ENCODE measurements at regions not wholly inside any gene's neighbourhood (a gene's known extent, or its start where the extent isn't known, plus 50 kb on each side); places are given as distances from the start of the nearest gene placed in this dataset.

GRCh38 chr1:198809247-198809646 lies 170.4 kb downstream of the PTPRC start:
- DNase-seq (ENCODE audit: low spot score in 2 of 2), result no peak
- Histone ChIP-seq H3K27me3 (no peaks in the 10 kb centered on the region), H3K4me3 (no peak overlapping the region), H3K27ac (no peak overlapping the region), H3K9me3 (peaks cover 14% of the 10 kb centered on the region), H3K4me1 (no peaks in the 10 kb centered on the region), H3K36me3 (no peaks in the 10 kb centered on the region)
- 60% methylated on average over 1 of the region's 1 CpG for WGBS
- TF ChIP-seq POLR2AphosphoS5 (IDR thresholded peaks at IDR 0.05) (no peak), EP300 (IDR thresholded peaks at IDR 0.05) (no peak), POLR2A (IDR thresholded peaks at IDR 0.05) (no peak)
- TF ChIP-seq, protein P1, sequence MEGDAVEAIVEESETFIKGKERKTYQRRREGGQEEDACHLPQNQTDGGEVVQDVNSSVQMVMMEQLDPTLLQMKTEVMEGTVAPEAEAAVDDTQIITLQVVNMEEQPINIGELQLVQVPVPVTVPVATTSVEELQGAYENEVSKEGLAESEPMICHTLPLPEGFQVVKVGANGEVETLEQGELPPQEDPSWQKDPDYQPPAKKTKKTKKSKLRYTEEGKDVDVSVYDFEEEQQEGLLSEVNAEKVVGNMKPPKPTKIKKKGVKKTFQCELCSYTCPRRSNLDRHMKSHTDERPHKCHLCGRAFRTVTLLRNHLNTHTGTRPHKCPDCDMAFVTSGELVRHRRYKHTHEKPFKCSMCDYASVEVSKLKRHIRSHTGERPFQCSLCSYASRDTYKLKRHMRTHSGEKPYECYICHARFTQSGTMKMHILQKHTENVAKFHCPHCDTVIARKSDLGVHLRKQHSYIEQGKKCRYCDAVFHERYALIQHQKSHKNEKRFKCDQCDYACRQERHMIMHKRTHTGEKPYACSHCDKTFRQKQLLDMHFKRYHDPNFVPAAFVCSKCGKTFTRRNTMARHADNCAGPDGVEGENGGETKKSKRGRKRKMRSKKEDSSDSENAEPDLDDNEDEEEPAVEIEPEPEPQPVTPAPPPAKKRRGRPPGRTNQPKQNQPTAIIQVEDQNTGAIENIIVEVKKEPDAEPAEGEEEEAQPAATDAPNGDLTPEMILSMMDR (IDR thresholded peaks at IDR 0.05), result no peak

GRCh38 chr1:198811449-198811848 lies 172.6 kb downstream of the PTPRC start:
- no peak overlapping the region for H3K4me3 ChIP-seq
- no peaks in the 10 kb centered on the region for H3K27me3 ChIP-seq
- peaks cover 23% of the 10 kb centered on the region for H3K9me3 ChIP-seq
- H3K36me3 ChIP-seq, result no peaks in the 10 kb centered on the region
- DNase-seq (ENCODE audit: low spot score in 2 of 2), result no peak
- TF ChIP-seq POLR2AphosphoS5 (IDR thresholded peaks at IDR 0.05) (no peak), EP300 (IDR thresholded peaks at IDR 0.05) (no peak), POLR2A (IDR thresholded peaks at IDR 0.05) (no peak)
- TF ChIP-seq, protein P1 (IDR thresholded peaks at IDR 0.05), result no peak
- 43% methylated on average over 3 of the region's 3 CpGs for WGBS
- H3K27ac ChIP-seq, result no peak overlapping the region
- H3K4me1 ChIP-seq, result no peaks in the 10 kb centered on the region

- H3K4me1 ChIP-seq, result no peaks in the 10 kb centered on the region
- no peaks in the 10 kb centered on the region for H3K27me3 ChIP-seq
- no peak for DNase-seq (ENCODE audit: low spot score in 2 of 2)
- WGBS, result 91% methylated on average over 1 of the region's 1 CpG
- no peaks in the 10 kb centered on the region for H3K36me3 ChIP-seq
- H3K4me3 ChIP-seq, result no peak overlapping the region
- TF ChIP-seq POLR2A (IDR thresholded peaks at IDR 0.05) (no peak), POLR2AphosphoS5 (IDR thresholded peaks at IDR 0.05) (no peak), EP300 (IDR thresholded peaks at IDR 0.05) (no peak)
- TF ChIP-seq, protein P1 (IDR thresholded peaks at IDR 0.05), result no peak
- H3K9me3 ChIP-seq, result no peaks in the 10 kb centered on the region
- H3K27ac ChIP-seq, result no peak overlapping the region
These were observed 184.8 kb downstream of the PTPRC start for GRCh38 chr1:198823626-198824025.

- Histone ChIP-seq H3K27ac (no peak overlapping the region), H3K4me1 (no peaks in the 10 kb centered on the region), H3K27me3 (no peaks in the 10 kb centered on the region), H3K4me3 (no peak overlapping the region), H3K9me3 (no peaks in the 10 kb centered on the region), H3K36me3 (no peaks in the 10 kb centered on the region)
- TF ChIP-seq EP300 (IDR thresholded peaks at IDR 0.05) (no peak), POLR2A (IDR thresholded peaks at IDR 0.05) (no peak), POLR2AphosphoS5 (IDR thresholded peaks at IDR 0.05) (no peak)
- TF ChIP-seq, protein P1 (IDR thresholded peaks at IDR 0.05), result no peak
- WGBS, result 88% methylated on average over 1 of the region's 1 CpG
- no peak for DNase-seq (ENCODE audit: low spot score in 2 of 2)
These were observed 186.4 kb downstream of the PTPRC start for GRCh38 chr1:198825254-198825653.

DNA sequence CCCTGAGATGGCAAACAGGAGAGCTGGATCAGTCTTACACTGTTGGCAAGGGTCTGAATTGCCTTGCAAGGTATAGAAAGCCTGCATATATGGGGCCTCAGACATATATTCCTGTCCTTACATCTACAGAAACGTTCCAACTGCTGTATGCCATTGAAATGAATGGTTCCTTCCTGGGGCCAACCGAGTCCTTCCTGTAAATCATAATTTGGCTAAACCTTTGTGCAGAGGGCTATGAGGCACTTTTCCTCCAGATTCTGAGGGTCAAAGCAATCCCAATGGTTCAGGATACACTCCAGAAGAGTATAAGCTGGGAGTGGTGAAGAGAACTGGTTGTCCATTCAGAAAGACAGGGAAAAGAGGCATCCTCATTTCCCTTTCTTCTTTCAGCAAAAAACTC lies 190.5 kb downstream of the PTPRC start:
- no peak for TF ChIP-seq POLR2AphosphoS5 (IDR thresholded peaks at IDR 0.05)
- TF ChIP-seq, protein P1 (IDR thresholded peaks at IDR 0.05), result no peak
- TF ChIP-seq EP300 (IDR thresholded peaks at IDR 0.05), result no peak
- TF ChIP-seq POLR2A (IDR thresholded peaks at IDR 0.05), result no peak
- Histone ChIP-seq H3K4me1 (no peaks in the 10 kb centered on the region), H3K9me3 (no peaks in the 10 kb centered on the region), H3K27ac (no peak overlapping the region), H3K4me3 (no peak overlapping the region), H3K36me3 (no peaks in the 10 kb centered on the region), H3K27me3 (no peaks in the 10 kb centered on the region)
- no peak for DNase-seq (ENCODE audit: low spot score in 2 of 2)
- WGBS, result 80% methylated on average over 2 of the region's 2 CpGs

Measured in suprapubic skin (tissue), 4 donors.